ENCODE measurements at regions not wholly inside any gene's neighbourhood (a gene's known extent, or its start where the extent isn't known, plus 50 kb on each side); places are given as distances from the start of the nearest gene placed in this dataset.

DNA sequence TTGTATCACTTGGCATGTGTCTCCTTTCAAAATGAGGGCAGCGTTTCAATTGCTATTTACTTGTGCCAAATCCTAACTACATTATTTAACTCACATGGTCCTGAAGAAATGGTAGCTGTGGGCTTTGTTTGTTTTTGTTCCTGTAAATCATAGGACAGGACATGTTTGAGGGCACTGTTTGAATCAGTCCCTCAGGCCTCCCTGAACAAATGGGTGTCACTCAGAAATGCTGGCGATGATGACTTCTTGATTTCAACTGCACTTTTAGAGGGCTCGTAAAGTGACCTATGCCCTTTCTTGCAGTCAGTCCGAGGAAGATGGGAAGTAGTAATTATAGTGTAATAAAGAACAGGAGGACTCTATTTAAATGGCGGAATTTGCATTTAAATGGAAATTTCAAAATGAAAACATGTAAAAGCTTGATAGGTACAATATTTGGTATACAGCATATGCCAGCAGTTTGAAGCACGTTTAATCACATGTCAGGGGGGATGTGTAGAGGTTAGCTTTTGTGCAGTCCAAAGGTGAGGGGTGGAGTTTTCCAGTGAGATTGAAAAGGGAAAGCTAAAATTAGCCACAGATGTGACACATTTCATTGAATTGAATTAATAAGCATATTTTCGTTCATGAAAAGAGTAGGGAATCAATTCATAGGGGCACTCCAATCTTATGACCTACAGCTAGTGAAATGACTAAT is 1958.7 kb upstream of the IGFBP7 start:
- no peak for DNase-seq (ENCODE audit: low spot score)

DNA sequence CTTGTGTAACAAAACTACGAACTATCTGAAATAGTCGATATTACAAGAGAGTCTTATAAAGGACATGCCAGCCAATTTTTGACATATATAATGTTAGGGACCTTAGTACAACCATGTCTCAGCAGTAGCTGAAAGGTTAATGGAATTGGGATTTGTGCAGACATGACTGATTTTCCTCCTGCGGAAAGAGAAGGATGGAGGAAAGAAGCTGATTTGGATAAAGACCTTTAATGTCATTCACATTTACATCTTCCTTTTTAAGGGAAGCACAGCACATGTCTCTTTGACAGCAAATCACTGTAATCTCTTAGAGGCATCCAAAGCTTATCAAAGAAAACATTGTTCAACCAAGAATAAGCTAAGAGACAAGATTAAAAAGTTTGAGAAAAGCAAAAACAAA is 1976.2 kb upstream of the IGFBP7 start:
- DNase-seq (ENCODE audit: low spot score): no peak

DNA sequence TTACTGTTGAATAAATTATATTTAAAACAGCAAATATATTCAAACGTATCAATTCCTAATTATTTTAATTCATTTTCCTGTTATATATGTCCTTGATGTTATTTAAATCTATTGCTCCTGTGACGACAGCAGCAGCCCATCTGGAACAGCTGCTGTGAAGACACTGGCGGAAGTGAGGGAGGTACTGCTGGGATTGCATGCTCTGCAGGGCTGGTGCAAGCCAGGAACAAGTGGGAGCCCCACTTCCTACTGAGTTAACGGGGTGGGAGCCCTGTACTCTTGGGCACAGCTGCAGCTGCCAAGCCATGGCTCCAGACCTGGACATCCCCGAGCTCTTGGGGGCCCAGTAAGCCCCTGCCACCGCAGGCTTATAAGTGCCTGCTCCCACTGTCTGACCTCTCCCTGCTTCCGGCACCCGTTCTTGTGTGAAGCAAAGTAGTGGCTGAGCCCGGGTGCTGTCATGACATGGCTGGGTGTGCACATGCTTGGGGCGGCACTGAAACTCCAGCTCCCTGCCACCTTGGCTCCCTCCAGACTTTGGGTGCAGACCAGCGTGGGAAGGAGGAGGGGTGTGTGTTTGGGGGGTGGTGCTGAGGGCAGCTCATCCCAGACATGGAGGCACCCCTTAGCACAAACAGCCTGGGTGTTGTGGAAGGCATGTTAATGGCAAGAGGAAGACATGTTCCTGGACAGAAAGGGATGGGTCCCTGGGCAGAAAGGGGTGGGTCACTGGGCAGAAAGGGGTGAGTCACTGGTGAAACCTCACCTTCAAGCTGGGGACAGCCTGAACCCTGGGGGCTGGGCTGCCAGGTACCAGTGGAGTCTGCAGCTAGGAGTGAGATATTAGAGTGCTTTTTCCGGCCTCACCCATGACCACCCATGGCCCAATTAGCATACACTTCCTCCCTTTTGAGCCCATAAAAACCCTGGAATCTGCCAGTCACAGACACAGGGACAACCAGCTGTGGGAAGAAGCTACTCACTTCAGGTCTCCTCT is 1981.3 kb upstream of the IGFBP7 start:
- no peak for DNase-seq (ENCODE audit: low spot score)

DNA sequence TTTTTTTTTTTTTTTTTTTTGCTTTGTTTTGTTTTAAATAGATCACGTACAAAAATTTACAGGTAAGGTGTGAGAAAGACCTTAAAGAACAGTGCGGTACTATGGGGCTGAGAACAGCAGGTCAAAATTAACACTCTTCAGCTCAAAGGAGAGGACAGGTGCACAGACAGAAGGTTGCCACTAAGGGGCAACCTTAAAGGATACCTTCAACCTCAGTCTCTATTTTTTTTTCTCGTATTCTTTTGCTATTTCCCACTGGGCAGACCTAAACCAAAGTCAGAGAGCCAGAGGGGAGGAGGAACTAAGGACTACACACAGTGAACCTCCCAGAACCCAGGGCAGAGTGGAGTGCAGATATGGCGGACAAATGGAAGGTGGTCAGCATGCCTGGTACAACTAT is 1984.3 kb upstream of the IGFBP7 start:
- no peak for DNase-seq (ENCODE audit: low spot score)

DNA sequence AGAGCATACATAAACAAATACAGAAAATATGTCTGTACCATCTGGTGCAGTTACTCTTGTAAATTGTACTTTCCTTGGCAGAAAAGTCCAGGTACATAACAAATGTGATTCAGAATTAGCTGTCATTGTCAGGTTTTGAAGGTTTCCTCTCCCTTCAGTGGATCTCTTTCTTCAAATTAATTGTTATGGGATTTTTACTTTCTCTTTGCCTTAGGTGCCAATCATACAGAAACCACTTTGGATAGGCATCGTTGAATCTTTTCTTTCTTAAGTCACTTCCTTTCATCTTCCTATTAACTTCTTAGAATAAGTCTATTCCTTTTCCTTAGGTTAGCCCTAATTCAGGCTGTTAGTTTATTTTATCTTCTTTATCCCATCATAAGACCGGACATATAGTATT is 1992.1 kb upstream of the IGFBP7 start:
- DNase-seq (ENCODE audit: low spot score): no peak

DNA sequence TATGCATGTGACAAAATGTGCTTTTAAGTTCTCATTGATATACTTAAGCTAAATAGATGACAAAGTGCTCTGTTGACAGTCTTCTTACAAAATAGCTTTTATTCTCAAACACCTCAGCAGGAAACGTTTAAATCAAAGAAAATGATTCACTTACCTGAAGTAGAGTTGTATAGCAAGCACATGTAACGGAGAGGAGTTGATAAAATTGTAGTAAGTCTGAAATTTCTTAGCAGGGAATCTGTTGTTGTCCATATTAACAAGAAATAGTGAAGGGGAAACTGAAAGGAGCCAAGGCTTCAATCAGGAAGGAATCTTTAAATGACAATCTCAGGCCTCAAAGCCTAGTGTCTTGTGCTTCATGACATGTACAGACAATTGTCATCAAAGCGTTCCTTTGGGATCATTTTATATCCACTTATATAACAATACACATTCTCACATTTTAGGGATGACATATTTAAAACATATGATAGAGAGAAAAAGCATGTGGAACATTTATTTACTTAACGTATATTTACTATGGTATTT is 2010.2 kb upstream of the IGFBP7 start:
- no peak for DNase-seq (ENCODE audit: low spot score)

DNA sequence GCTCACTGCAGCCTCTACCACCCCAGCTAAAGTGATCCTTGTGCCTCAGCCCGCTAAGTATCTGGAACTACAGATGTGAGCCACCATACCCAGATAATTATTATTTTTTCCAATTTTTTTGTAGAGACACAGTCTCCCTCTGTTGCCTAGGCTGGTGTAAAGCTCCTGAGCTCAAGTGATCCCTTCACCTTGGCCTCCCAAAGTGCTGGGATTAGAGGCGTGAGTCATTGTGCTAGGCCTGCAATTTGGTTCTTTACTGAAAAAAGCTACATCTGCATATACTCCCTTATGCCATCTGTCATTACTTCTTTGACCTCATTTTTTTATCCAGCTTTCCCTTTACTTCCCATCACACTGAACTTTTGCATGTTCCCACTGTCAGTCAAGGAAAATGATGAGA is 2012.4 kb upstream of the IGFBP7 start:
- no peak for DNase-seq (ENCODE audit: low spot score)

DNA sequence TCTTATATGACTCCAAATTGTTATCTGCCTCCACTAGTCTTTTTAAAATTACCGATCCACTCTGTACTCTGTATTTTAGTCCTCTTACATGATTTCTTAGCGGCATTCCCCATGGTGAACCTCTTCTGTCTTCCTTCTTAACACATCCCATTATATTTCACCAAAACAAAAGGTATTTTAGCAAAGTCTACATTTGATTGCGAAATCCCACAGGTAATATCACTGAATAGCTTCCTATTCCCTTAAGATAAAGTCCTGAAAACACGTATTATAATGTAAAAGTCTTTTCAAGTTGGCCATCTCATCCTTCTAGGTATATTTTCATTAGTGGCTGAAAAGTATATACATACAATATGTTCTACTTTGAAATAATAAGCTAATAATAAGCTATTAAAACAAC is 2016.0 kb upstream of the IGFBP7 start:
- DNase-seq (ENCODE audit: low spot score): no peak

DNA sequence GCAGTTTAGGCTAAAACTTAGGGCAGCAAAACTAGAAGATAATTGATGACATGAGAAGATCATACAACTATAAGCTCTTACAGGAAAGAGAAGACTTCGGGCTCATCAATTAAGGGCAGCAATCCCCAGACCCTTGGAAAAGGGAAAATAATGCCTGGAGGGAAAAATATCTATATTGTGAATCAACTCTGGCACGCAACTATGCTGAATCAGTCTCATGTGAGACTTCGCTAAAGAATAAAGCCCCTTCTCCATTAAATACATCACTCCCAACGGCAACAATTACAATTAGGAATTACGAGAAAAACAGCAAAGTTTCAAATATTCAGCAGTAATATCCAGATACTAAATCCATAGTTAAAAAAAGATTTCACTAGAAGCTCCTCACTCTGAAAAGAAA is 2016.8 kb upstream of the IGFBP7 start:
- no peak for DNase-seq (ENCODE audit: low spot score)

DNA sequence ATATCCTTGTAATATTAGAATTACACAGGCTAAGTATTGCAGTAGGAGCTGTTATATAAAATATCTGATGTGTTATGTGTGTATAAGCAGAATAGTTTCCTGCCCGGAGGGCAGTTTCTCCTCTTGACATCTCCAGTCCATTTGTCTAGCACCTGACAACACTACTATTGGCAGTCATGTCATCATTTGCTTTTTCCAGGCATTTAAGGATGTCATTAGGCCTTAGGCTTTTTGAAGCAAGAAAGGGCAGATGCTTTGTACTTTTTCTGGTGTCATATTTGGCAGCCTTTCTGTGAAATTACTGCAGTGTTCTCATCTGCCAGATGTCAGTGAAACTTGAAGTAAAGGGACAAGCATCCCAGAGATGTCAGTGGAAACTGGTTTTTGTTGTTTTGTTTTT is 2017.6 kb upstream of the IGFBP7 start:
- DNase-seq (ENCODE audit: low spot score): no peak

DNA sequence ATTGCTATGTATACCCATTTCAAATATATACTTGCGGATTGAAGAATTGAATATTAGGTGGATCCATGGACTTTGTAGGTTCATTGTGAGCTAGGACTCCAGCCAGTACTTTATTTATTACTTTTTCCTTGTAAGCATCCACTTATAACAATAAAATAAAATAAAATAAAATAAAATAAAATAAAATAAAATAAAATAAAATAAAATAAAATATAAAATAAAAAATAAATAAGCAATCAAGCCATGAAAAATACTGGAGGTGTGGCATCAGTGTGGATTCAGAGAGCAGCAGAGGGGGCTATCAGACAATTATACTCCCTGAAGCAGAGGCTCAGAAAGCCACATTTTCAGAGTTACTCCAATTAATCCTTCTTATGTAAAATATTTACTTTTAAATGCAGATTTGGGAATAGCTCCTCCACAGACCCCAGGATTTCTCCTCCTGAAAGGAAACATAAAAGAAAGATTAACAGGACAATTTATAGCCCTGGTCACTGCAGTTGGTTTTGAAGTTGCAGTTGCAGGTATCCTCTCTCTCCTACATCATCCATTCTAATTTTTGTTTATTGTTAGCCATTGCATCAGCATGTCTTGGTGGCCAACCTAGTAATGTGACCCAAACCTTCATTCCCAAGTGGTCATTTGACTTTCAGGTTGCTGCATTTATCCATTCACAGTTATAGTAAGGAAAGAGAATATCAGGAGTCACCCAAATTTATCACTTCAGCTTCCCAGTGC is 2025.2 kb upstream of the IGFBP7 start:
- DNase-seq (ENCODE audit: low spot score): no peak

DNA sequence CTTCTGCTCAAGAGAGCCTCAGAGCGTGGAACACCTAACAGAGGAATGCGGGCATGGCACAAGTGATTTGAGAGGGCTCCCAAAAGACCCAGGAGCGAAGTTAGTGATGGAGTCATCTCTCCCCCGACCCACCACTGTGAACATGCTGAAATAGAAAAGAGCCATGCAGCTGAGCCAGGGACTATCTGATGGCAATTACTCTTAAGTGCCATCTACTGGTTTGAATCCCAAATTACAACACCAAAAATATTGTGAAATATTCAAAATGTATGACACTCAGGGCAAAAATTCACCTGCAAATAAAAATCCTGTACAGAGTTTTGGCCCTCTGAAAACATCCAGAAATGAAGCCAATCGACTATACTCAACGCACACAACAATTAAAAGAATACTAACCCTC is 2038.9 kb upstream of the ADGRL3 start:
- no peak for DNase-seq (ENCODE audit: low spot score)

DNA sequence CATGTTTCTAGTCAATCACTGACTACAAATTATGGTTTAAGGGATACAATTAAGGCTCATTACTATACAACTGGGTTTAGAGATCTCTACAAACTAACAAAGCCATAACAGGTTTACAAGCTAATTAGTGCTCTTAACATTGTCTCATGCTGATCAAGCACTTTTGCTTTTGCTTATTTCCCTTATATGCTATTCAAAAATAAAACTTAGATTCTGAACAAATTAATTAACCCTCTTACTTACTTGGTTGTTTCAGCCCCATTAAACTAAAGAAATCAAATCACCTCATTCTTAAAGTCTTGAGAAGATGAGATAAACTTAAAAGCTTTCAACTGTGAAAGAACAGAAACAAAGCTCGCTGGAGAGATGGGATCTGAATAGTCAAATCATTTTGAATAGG is 2024.5 kb upstream of the ADGRL3 start:
- no peak for DNase-seq (ENCODE audit: low spot score)

DNA sequence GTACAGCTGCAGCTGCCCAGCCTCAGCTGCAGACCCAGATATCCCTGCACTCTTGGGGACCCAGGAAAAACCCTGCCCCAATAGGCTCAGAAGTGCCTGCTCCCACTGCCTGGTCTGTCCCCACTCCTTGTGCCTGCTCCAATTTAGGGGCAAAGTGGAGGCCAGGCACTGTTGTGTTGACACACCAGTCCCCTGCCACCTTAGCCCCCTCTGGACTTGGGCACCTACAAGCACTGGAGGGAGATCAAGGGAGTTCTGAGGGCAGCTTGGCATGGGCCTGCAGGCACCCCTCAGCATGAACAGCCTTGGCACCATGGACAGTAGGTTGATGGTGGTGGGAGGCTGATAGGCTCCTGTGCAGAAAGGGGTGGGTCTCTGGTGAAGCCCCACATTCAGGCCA is 2020.8 kb upstream of the ADGRL3 start:
- no peak for DNase-seq (ENCODE audit: low spot score)

DNA sequence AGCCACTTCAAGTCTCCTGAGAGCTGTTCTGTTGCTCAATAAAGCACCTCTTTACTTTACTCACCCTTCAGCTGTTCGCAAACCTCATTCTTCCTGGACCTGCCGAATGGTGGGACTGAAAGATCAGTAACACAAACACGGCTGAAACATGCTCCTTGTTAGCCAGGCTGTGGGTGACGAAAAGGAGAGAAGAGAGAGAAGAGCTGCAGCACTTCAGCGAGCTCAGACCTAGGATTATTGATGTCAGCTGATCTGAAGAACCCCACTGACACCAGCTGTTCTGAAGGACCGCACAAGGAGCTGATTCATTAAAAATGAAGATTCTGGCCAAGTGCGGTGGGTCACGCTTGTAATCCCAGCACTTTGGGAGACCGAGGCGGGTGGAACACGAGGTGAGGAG is 2020.0 kb upstream of the ADGRL3 start:
- DNase-seq (ENCODE audit: low spot score): no peak

DNA sequence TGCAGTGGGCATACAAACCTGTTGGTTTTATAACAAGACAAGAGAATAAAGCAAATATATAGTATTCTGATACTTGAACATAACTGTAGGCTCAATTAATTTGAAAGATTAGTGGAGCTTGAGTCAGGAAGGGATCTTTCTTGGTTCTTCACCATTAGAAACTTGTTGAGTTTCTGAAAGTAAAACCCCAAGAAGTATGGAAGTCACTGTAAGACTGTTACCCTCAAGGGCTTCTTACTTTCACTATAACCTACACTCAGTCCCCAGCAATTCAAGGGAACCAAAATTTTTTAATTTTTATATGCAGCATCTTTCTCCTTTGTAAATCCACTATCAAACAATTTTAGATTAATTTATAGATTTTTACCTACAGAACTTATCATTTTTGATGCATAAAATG is 2019.2 kb upstream of the ADGRL3 start:
- DNase-seq (ENCODE audit: low spot score): no peak

DNA sequence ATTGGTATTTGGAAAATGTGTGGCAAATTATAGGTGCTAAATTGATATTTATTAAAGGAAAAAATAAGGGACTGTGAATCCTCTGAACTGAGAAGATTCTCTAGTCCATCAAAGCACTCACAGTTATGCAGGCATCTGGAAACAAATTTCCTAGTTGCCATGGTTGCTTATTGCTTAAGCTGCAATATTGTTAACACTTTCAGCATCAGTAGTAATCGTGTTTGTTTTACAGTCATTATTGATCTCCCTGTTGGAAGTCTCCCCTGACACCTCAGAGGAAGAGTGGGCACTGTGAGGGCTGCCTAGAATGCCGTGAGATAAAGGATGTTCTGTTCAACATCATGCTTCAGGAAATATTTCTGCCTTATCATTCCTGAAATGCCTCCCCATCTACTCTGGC is 2004.3 kb upstream of the ADGRL3 start:
- DNase-seq (ENCODE audit: low spot score): no peak

DNA sequence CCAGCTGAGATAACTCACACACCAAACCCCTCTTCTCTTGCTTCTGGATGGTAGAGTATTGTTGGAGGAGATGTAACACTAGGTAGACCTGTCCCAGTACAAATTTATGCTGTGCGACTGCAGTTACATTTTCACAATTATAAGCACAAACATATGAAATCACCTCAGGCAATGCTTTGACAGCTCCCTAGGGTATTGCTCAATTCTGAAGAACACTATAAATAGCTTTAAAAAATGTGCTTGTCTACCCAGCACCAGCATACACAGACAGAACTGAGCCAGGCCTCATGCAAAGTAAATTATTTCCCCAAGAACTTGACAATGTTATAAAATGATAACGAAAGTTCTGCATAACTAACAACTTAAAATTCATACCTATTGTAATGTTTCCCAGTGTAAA is 1999.1 kb upstream of the ADGRL3 start:
- DNase-seq (ENCODE audit: low spot score): no peak

DNA sequence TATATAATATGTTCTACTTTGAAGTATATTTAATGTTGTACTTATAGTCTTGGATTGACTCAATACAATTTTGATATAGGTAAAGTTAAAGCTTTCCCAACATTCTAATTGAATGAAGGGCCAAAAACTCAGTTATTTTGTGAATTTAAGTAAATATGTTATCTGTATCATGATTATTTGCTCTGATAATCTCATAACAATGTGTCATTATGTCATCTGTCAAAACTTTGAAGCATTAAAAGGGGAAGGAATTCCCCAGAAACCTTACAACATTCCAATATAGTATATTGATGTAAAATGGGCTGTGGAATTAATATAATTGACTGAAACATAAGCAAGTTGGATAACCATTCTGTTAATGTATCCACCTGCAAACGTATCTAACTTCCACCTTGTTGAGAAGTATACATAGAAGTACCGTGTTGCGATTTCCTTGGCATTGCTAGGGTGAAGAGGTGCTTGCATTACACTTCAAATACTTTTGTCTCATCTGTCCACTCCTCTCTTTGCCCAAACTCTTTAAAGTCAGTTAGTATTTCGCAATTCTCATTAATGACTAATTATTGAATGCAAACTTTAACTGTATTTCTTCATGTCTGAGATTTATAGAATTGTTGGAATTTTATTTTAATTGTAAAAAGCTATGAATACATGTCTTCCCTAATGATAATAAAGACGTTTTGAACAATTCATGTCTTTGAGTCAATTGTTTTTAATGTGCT is 1982.1 kb upstream of the ADGRL3 start:
- DNase-seq (ENCODE audit: low spot score): no peak

DNA sequence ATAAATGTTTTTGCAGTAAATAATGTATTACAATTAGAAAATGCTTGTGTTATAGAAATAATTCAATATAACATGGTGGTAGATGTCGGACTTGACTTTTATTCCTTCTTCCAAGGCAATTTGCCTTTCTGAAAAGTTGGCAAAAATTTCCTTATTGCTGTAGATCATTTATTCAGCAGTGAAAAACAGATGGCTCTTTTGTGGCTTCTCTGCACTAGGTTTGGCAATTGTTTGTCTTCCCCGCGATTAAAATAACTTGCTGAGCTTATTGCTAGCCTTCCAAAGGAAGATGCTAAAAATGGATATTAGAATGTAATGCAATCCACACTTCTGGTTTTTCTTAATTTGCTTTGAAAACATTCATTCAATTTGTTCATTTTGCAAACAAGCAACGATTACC is 1977.9 kb upstream of the ADGRL3 start:
- DNase-seq (ENCODE audit: low spot score): peak; percentile 39

DNA sequence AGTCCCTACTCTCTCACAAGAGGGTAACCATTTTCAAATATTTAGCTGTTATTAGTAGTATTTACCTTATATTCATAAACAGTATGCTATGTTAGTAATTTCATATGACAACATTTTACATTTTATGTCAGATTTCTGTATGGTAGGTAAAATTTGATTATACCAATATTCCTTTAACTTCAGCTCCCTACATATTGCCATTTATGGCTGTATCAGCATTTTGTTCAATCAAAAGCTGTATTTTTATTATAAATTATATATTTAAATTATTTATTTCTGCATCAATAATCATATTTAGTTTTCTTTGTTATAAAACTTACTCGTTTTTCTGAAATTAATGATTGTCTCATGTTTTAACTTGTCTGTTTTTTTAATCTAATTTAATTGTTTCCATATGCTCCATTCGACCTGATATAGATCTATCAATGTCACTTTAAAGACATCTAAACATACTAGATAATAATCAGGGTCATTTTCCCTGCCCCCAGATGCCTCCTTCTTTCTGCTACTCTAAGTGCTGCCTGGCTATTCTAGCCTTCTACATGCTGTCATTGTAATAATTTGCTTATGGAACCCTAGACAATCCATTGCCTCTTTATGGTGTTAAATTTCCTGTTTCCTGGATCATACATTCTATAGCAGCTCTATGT is 1976.7 kb upstream of the ADGRL3 start:
- no peak for DNase-seq (ENCODE audit: low spot score)
